Inferior parietal cortex (tissue), 1 donor: ENCODE measurements at regions not wholly inside any gene's neighbourhood (a gene's known extent, or its start where the extent isn't known, plus 50 kb on each side); places are given as distances from the start of the nearest gene placed in this dataset.
A peak's percentile ranks its signal among the peaks of the same experiment; 100 is the strongest.

Source experiments
- DNase-seq: peaks from one replicate; pipeline ENCODE4 v3.0.0-alpha.2; 2016; ENCODE audit errors: extremely low spot score

GRCh38 chr22:47966316-47966715 lies 1203.9 kb downstream of the TBC1D22A start:
- DNase-seq: no peak

GRCh38 chr22:47965896-47966295 lies 1203.4 kb downstream of the TBC1D22A start:
- DNase-seq: no peak

GRCh38 chr22:47965066-47965465 lies 1202.6 kb downstream of the TBC1D22A start:
- DNase-seq: no peak

- no peak for DNase-seq
Measured at GRCh38 chr22:47963660-47964059, 1201.2 kb downstream of the TBC1D22A start.

- DNase-seq: no peak
Measured at GRCh38 chr22:47957649-47958048, 1195.2 kb downstream of the TBC1D22A start.

GRCh38 chr22:47954107-47954506 lies 1191.7 kb downstream of the TBC1D22A start:
- DNase-seq: no peak

GRCh38 chr22:47944941-47945340 lies 1182.5 kb downstream of the TBC1D22A start:
- DNase-seq: no peak

- no peak for DNase-seq
Measured at GRCh38 chr22:47943729-47944700, 1181.6 kb downstream of the TBC1D22A start.

- no peak for DNase-seq
Measured at GRCh38 chr22:47940211-47940610, 1177.8 kb downstream of the TBC1D22A start.

GRCh38 chr22:47933891-47934290 lies 1171.4 kb downstream of the TBC1D22A start:
- DNase-seq: no peak

GRCh38 chr22:47933226-47933625 lies 1170.8 kb downstream of the TBC1D22A start:
- DNase-seq: no peak

- DNase-seq: no peak
Measured at GRCh38 chr22:47929646-47930185, 1167.3 kb downstream of the TBC1D22A start.

- DNase-seq: no peak
Measured at GRCh38 chr22:47929073-47929472, 1166.6 kb downstream of the TBC1D22A start.

GRCh38 chr22:47928631-47929030 lies 1166.2 kb downstream of the TBC1D22A start:
- DNase-seq: no peak

- no peak for DNase-seq
Measured at GRCh38 chr22:47927648-47928210, 1165.3 kb downstream of the TBC1D22A start.

- DNase-seq: no peak
Measured at GRCh38 chr22:47923011-47923427, 1160.6 kb downstream of the TBC1D22A start.

GRCh38 chr22:47921906-47922305 lies 1159.5 kb downstream of the TBC1D22A start:
- DNase-seq: no peak

GRCh38 chr22:47920380-47920959 lies 1158.0 kb downstream of the TBC1D22A start:
- no peak for DNase-seq

GRCh38 chr22:47919893-47920292 lies 1157.4 kb downstream of the TBC1D22A start:
- DNase-seq: no peak

GRCh38 chr22:47919001-47919441 lies 1156.6 kb downstream of the TBC1D22A start:
- DNase-seq: peak; percentile 4

- no peak for DNase-seq
Measured at GRCh38 chr22:47918276-47918921, 1155.9 kb downstream of the TBC1D22A start.
